Endothelial cell of umbilical vein (primary cell): ENCODE measurements at regions not wholly inside any gene's neighbourhood (a gene's known extent, or its start where the extent isn't known, plus 50 kb on each side); places are given as distances from the start of the nearest gene placed in this dataset.

Experiments used
- BruUV-seq: library from RNA; stranded (reverse); fragments of 400-500 nt; replicated peaks from 2 replicates; lab custom pipeline; 2021; lab: Mats Ljungman, UMichigan
- CTCF ChIA-PET: fragments of 300-600, 350-600 bp; sonication (Branson Sonifier 250); formaldehyde crosslinking; loops from one replicate; lab custom pipeline; 2021; ENCODE audit warnings: antibody characterized with exemption, inconsistent platforms; lab: Charles Lee
- POLR2A ChIA-PET: fragments of 300-600, 350-600 bp; sonication (Branson Sonifier 250); formaldehyde crosslinking; loops from one replicate; lab custom pipeline; 2021; ENCODE audit warnings: antibody characterized with exemption, inconsistent platforms; lab: Charles Lee
- DNase-seq: peaks from one replicate; pipeline ENCODE4 v3.0.0-alpha.2; 2011; ENCODE audit warnings: low read depth, low spot score
- FAIRE-seq: peaks from 2 replicates; lab custom pipeline; 2011; peaks lifted over from hg19 to GRCh38; lab: Jason Lieb, UNC
- H2AFZ ChIP-seq: 2 replicates; pipeline ENCODE4 v1.6.0; 2012; ENCODE audit warnings: low read depth, low read length, control low read depth, inconsistent platforms
- H3K27ac ChIP-seq: 2 replicates; pipeline ENCODE4 v1.5.1; 2011; ENCODE audit warnings: low read depth, mild to moderate bottlenecking, control low read depth, low read length, moderate library complexity; ENCODE audit not compliant: insufficient read depth
- H3K27me3 ChIP-seq, 2 experiments: 2 replicates each; pipeline versions ENCODE4 v1.6.0 to v1.6.1; 2011; ENCODE audit warnings: low read length in 2 of 2, mixed read lengths in 1 of 2; ENCODE audit not compliant: control insufficient read depth in 2 of 2, insufficient read depth in 2 of 2
- H3K36me3 ChIP-seq, 2 experiments: 2 replicates in 1 of 2; 3 replicates in 1 of 2; pipeline ENCODE4 v1.5.1; 2011; ENCODE audit warnings: low read length in 2 of 2, mild to moderate bottlenecking in 1 of 2, moderate library complexity in 1 of 2; ENCODE audit not compliant: control insufficient read depth in 2 of 2, insufficient read depth in 2 of 2; ENCODE audit errors: extremely low read depth in 1 of 2
- H3K4me1 ChIP-seq: 3 replicates; pipeline ENCODE4 v1.5.1; 2011; ENCODE audit warnings: mild to moderate bottlenecking, low read length; ENCODE audit not compliant: control insufficient read depth, insufficient read depth; ENCODE audit errors: extremely low read depth
- H3K4me2 ChIP-seq: 2 replicates; pipeline ENCODE4 v1.6.1; 2011; ENCODE audit warnings: low read length, control low read depth, mixed read lengths; ENCODE audit not compliant: insufficient read depth
- H3K4me3 ChIP-seq, 3 experiments: fragments of 200-600 bp in 1 of 3; sonication (generic), shearing (Covaris generic) in 1 of 3; replicated peaks in 1 of 3; 2 replicates each; pipeline ENCODE4 v1.5.1; 2011 to 2016; ENCODE audit warnings: control low read depth in 3 of 3, low read length in 3 of 3, mild to moderate bottlenecking in 2 of 3, inconsistent platforms in 1 of 3, low read depth in 1 of 3, moderate library complexity in 1 of 3; ENCODE audit not compliant: insufficient read depth in 1 of 3
- H3K79me2 ChIP-seq: 2 replicates; pipeline ENCODE4 v1.6.0; 2012; ENCODE audit warnings: low read length, inconsistent platforms; ENCODE audit not compliant: control insufficient read depth, insufficient read depth
- H3K9ac ChIP-seq: replicated peaks from 2 replicates; pipeline ENCODE3; 2011; ENCODE audit warnings: low read length, control low read depth; ENCODE audit not compliant: insufficient read depth; ENCODE audit errors: extremely low read depth
- H3K9me1 ChIP-seq: replicated peaks from 3 replicates; pipeline ENCODE4 v1.6.0; 2011; ENCODE audit warnings: mild to moderate bottlenecking, low read length; ENCODE audit not compliant: control insufficient read depth, insufficient read depth; ENCODE audit errors: extremely low read depth
- H3K9me3 ChIP-seq: replicated peaks from 2 replicates; pipeline ENCODE4 v1.5.1; 2012; ENCODE audit warnings: low read length, inconsistent platforms; ENCODE audit not compliant: control insufficient read depth, insufficient read depth
- H4K20me1 ChIP-seq: replicated peaks from 2 replicates; pipeline ENCODE3; 2011; ENCODE audit warnings: mild to moderate bottlenecking, low read length; ENCODE audit not compliant: control insufficient read depth, insufficient read depth; ENCODE audit errors: extremely low read depth
- CTCF ChIP-seq, 2 donors: IDR thresholded peaks; 1 replicate in 1 of 2; 2 replicates in 1 of 2; pipeline ENCODE4 v1.5.1; 2011; ENCODE audit warnings: low read length in 2 of 2, mild to moderate bottlenecking in 2 of 2, moderate library complexity in 2 of 2, control low read depth in 1 of 2, inconsistent platforms in 1 of 2, low read depth in 1 of 2; ENCODE audit not compliant: insufficient read depth in 1 of 2; ENCODE audit errors: extremely low read depth in 1 of 2
- EZH2 ChIP-seq: IDR thresholded peaks from 2 replicates; pipeline ENCODE4 v1.6.1; 2012; ENCODE audit warnings: borderline replicate concordance, low read depth, mild to moderate bottlenecking, moderate library complexity, low read length, inconsistent platforms; ENCODE audit not compliant: severe bottlenecking
- FOS ChIP-seq: IDR thresholded peaks from 2 replicates; pipeline ENCODE4 v1.6.1; 2011; ENCODE audit warnings: mild to moderate bottlenecking, low read length, moderate library complexity, borderline replicate concordance; ENCODE audit not compliant: insufficient read depth
- GATA2 ChIP-seq: IDR thresholded peaks from 2 replicates; pipeline ENCODE4 v1.7.0; 2011; ENCODE audit warnings: low read depth, mild to moderate bottlenecking, moderate library complexity, mixed read lengths, low read length; ENCODE audit not compliant: insufficient read length, insufficient read depth
- JUN ChIP-seq: IDR thresholded peaks from 2 replicates; pipeline ENCODE4 v1.6.1; 2011; ENCODE audit warnings: borderline replicate concordance, low read depth; ENCODE audit not compliant: insufficient read length, insufficient read depth
- MYC ChIP-seq: IDR thresholded peaks from one replicate; pipeline ENCODE4 v1.6.1; 2011; ENCODE audit warnings: mild to moderate bottlenecking, low read depth, low read length
- POLR2A ChIP-seq: IDR thresholded peaks from 2 replicates; pipeline ENCODE4 v1.6.1; 2012; ENCODE audit warnings: low read depth, mild to moderate bottlenecking, control low read depth, low read length
- POLR2AphosphoS5 ChIP-seq: IDR thresholded peaks from 2 replicates; pipeline ENCODE4 v1.6.1; 2012; ENCODE audit warnings: low read depth, mild to moderate bottlenecking, control low read depth, low read length, moderate library complexity; ENCODE audit not compliant: insufficient read depth
- dilution Hi-C: fragments of 300-500 bp; cut with MboI; formaldehyde crosslinking; loops from one replicate; pipeline ENCODE4 v1.15.0; 2019; ENCODE audit warnings: low sequenced_read_pairs; ENCODE audit not compliant: extremely low pct_ligation_motif_present
- intact Hi-C: fragments of 100-400 bp; cut with micrococcal nuclease; formaldehyde crosslinking; loops from one replicate; pipeline ENCODE4 v1.10.0; 2022
- TF ChIP-seq, protein P1 (sequence below): IDR thresholded peaks from 2 replicates; pipeline ENCODE4 v1.6.1; 2011; ENCODE audit not compliant: insufficient read depth, insufficient read length

DNA sequence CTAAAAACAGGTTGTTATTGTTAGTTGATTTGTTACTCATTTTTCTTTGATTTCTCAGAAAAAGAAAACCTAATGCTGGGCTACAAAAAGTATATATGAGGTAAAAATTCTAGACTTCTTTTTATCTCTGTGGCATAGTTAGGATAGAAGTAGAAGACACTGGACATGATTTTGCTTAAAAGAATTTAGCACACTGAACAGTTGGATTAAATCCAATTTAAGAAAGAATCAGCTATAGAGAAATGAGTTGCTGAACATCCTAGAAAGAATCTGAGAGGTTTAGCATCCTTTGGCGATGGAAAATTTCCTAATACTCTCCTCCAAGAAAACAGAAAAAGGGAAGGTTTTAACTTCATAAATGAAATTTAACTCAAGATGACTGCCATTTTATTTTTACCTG lies 259.7 kb downstream of the TBL1XR1 start:
- H3K27ac ChIP-seq = no peak overlapping the region
- H3K27me3 ChIP-seq = no peaks in the 10 kb centered on the region
- intact Hi-C loops = no loop called here
- no peaks in the 10 kb centered on the region for H3K79me2 ChIP-seq
- H3K4me3 ChIP-seq = no peak overlapping the region
- POLR2A ChIA-PET = no interaction called here
- no peaks in the 10 kb centered on the region for H3K4me1 ChIP-seq
- CTCF ChIA-PET = interaction anchor here (1.2 to 3.1 kb wide), 7 partner anchors 8 to 423 kb away, joined by 3 to 119 read pairs (median 18); no protein-coding TSS in a partner anchor
- H3K4me2 ChIP-seq = no peak overlapping the region
- no peak for FAIRE-seq
- no peaks in the 10 kb centered on the region for H3K9me1 ChIP-seq
- no peak for DNase-seq
- no peaks in the 10 kb centered on the region for H3K36me3 ChIP-seq
- no peak overlapping the region for H3K9ac ChIP-seq
- BruUV-seq = no TSS peak
- no peaks in the 10 kb centered on the region for H3K9me3 ChIP-seq
- H2AFZ ChIP-seq = no peak overlapping the region
- no peaks in the 10 kb centered on the region for H4K20me1 ChIP-seq
- dilution Hi-C loops = no loop called here
- TF ChIP-seq EZH2 = no peak
- TF ChIP-seq FOS = no peak

- no peak overlapping the region for H3K4me3 ChIP-seq
- TF ChIP-seq GATA2 = no peak
- TF ChIP-seq MYC = no peak
- no peak for TF ChIP-seq CTCF (IDR thresholded peaks at IDR 0.05; ENCODE audit: extremely low read depth in 1 of 2, insufficient read depth in 1 of 2, low read depth in 1 of 2, low read length in 2 of 2)
- no peak for TF ChIP-seq EZH2
- TF ChIP-seq, protein P1, sequence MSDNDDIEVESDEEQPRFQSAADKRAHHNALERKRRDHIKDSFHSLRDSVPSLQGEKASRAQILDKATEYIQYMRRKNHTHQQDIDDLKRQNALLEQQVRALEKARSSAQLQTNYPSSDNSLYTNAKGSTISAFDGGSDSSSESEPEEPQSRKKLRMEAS = no peak
- TF ChIP-seq POLR2A = no peak
- TF ChIP-seq JUN = no peak
- no peak for TF ChIP-seq FOS
- TF ChIP-seq POLR2AphosphoS5 = no peak
- FAIRE-seq (no peak), DNase-seq (no peak)
- H3K79me2 ChIP-seq = no peaks in the 10 kb centered on the region
- POLR2A ChIA-PET = no interaction called here
- peaks cover 0 to 2% of the 10 kb centered on the region in 2 experiments for H3K27me3 ChIP-seq
- dilution Hi-C loops = no loop called here
- H3K9me3 ChIP-seq = no peaks in the 10 kb centered on the region
- no TSS peak for BruUV-seq
- intact Hi-C loops = no loop called here
- no peak overlapping the region for H3K4me2 ChIP-seq
- no peak overlapping the region for H3K9ac ChIP-seq
- H3K27ac ChIP-seq = no peak overlapping the region
- CTCF ChIA-PET = interaction anchor here (1.4 kb wide), 1 partner anchor 63 kb away, joined by 4 read pairs; no protein-coding TSS in a partner anchor
- H4K20me1 ChIP-seq = no peaks in the 10 kb centered on the region
- H3K9me1 ChIP-seq = no peaks in the 10 kb centered on the region
- no peaks in the 10 kb centered on the region for H3K4me1 ChIP-seq
- H2AFZ ChIP-seq = no peak overlapping the region
- no peaks in the 10 kb centered on the region for H3K36me3 ChIP-seq
These were observed 261.9 kb downstream of the TBL1XR1 start for GRCh38 chr3:176935194-176935888.
